A673 (cell line): ENCODE measurements at regions not wholly inside any gene's neighbourhood (a gene's known extent, or its start where the extent isn't known, plus 50 kb on each side); places are given as distances from the start of the nearest gene placed in this dataset.

Experiments used
- BruUV-seq: library from RNA; stranded (reverse); fragments of 400-500 nt; replicated peaks from 2 replicates; lab custom pipeline; 2021; lab: Mats Ljungman, UMichigan
- CTCF ChIA-PET: fragments of 300-600 bp; sonication (Branson Sonifier 250); formaldehyde crosslinking; loops from one replicate; lab custom pipeline; 2022; ENCODE audit warnings: antibody characterized with exemption; lab: Charles Lee
- POLR2A ChIA-PET: fragments of 300-600 bp; sonication (Branson Sonifier 250); formaldehyde crosslinking; loops from one replicate; lab custom pipeline; 2022; ENCODE audit warnings: antibody characterized with exemption; ENCODE audit not compliant: low non-redundant PET; lab: Charles Lee
- DNase-seq: peaks from one replicate; pipeline ENCODE4 v3.0.0-alpha.2; 2015; ENCODE audit warnings: low spot score
- H3K27ac ChIP-seq: fragments of 200-600 bp; sonication (generic); 2 replicates; pipeline ENCODE4 v1.5.1; 2016; ENCODE audit warnings: mixed run types, low read depth, mild to moderate bottlenecking, mixed read lengths, antibody characterized with exemption, low read length; ENCODE audit not compliant: poor library complexity, severe bottlenecking
- H3K27me3 ChIP-seq: fragments of 200-600 bp; sonication (generic); replicated peaks from 2 replicates; pipeline ENCODE4 v1.6.1; 2017; ENCODE audit warnings: mixed run types, low read depth, mild to moderate bottlenecking, mixed read lengths, antibody characterized with exemption, low read length; ENCODE audit not compliant: insufficient read depth, poor library complexity
- H3K36me3 ChIP-seq: fragments of 200-600 bp; sonication (generic); 2 replicates; pipeline ENCODE4 v1.6.1; 2016; ENCODE audit warnings: mixed run types, mild to moderate bottlenecking, mixed read lengths, antibody characterized with exemption, low read length; ENCODE audit not compliant: insufficient read depth, poor library complexity, severe bottlenecking
- H3K4me1 ChIP-seq: fragments of 200-600 bp; sonication (generic); 2 replicates; pipeline ENCODE4 v1.6.1; 2017; ENCODE audit warnings: mixed run types, mild to moderate bottlenecking, mixed read lengths, antibody characterized with exemption, low read length; ENCODE audit not compliant: insufficient read depth, poor library complexity, severe bottlenecking
- H3K4me3 ChIP-seq: fragments of 200-600 bp; sonication (generic); 2 replicates; pipeline ENCODE4 v1.5.1; 2016; ENCODE audit warnings: low read depth, mixed run types, mild to moderate bottlenecking, mixed read lengths, low read length; ENCODE audit not compliant: poor library complexity, severe bottlenecking
- H3K9me3 ChIP-seq: fragments of 200-600 bp; sonication (generic); 2 replicates; pipeline ENCODE4 v1.6.1; 2016; ENCODE audit warnings: mixed run types, low read depth, mild to moderate bottlenecking, mixed read lengths, antibody characterized with exemption, low read length; ENCODE audit not compliant: poor library complexity, severe bottlenecking
- EZH2 ChIP-seq: fragments of 200-600 bp; sonication (generic); IDR thresholded peaks from 2 replicates; pipeline ENCODE4 v1.6.1; 2017; ENCODE audit warnings: borderline replicate concordance, low read depth, mild to moderate bottlenecking, mixed read lengths, antibody characterized with exemption, low read length; ENCODE audit not compliant: poor library complexity, severe bottlenecking
- intact Hi-C: fragments of 100-400 bp; cut with micrococcal nuclease; formaldehyde crosslinking; loops from one replicate; pipeline ENCODE4 v1.10.0; 2022; ENCODE audit not compliant: unreplicated experiment
- TF ChIP-seq, protein P1 (sequence below): fragments of 300-800, 200-600 bp; sonication (generic); conservative IDR thresholded peaks from 2 replicates; pipeline ENCODE4 v1.5.1; 2017; ENCODE audit warnings: low read depth, mild to moderate bottlenecking, antibody characterized with exemption, low read length, moderate library complexity, mixed read lengths

DNA sequence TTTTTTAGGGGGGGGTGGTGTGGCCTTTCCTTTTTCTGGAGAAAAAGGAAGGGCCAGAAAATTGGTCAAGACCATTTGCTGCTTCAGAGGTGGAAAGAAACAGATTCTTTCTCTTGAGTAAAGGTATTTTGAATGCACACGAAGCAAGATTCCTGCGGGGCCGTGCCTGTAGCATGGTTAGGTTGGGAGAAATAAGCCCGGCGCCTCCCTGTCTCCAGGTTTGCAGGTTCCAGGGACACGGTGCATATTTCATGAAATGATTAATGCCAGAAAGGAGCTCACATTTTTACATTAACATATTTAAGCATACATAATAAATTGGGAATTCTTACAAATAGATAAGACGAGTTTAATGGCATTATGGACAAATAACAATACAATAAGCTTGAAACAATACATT is 409.5 kb upstream of the IRX1 start:
- intact Hi-C loops: no loop called here
- Histone ChIP-seq H3K27me3 (no peaks in the 10 kb centered on the region), H3K4me1 (no peaks in the 10 kb centered on the region), H3K4me3 (no peak overlapping the region), H3K36me3 (no peaks in the 10 kb centered on the region), H3K9me3 (peaks cover 45% of the 10 kb centered on the region), H3K27ac (no peak overlapping the region)
- no peak for DNase-seq
- ChIA-PET CTCF (no interaction called here), POLR2A (no interaction called here)
- no TSS peak for BruUV-seq
- TF ChIP-seq EZH2: no peak
- TF ChIP-seq, protein P1, sequence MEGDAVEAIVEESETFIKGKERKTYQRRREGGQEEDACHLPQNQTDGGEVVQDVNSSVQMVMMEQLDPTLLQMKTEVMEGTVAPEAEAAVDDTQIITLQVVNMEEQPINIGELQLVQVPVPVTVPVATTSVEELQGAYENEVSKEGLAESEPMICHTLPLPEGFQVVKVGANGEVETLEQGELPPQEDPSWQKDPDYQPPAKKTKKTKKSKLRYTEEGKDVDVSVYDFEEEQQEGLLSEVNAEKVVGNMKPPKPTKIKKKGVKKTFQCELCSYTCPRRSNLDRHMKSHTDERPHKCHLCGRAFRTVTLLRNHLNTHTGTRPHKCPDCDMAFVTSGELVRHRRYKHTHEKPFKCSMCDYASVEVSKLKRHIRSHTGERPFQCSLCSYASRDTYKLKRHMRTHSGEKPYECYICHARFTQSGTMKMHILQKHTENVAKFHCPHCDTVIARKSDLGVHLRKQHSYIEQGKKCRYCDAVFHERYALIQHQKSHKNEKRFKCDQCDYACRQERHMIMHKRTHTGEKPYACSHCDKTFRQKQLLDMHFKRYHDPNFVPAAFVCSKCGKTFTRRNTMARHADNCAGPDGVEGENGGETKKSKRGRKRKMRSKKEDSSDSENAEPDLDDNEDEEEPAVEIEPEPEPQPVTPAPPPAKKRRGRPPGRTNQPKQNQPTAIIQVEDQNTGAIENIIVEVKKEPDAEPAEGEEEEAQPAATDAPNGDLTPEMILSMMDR: no peak

DNA sequence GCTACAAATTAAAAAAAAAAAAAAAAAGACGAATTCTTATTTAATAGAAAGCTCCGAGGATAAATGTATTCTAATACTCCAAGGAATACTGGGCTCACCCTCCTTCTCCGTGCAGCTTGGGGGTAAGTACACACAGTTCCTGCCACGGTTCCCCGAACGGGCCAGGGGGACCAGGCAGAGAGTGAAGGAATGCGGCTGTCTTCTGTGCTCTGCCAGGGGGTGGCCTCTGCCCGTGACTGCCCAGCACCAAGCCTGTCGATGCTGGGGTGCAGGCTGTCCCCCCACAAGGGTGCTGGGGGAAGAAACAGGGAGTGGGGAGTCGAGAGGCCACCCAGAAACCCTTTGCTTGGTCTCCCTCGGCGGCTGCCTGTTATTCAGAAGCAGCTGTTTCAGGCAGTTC is 410.1 kb upstream of the IRX1 start:
- TF ChIP-seq EZH2: no peak
- TF ChIP-seq, protein P1: no peak
- BruUV-seq: no TSS peak
- no peak for DNase-seq
- no peaks in the 10 kb centered on the region for H3K27me3 ChIP-seq
- ChIA-PET POLR2A (no interaction called here), CTCF (no interaction called here)
- no peak overlapping the region for H3K27ac ChIP-seq
- no peak overlapping the region for H3K4me3 ChIP-seq
- peaks cover 39% of the 10 kb centered on the region for H3K9me3 ChIP-seq
- no peaks in the 10 kb centered on the region for H3K36me3 ChIP-seq
- intact Hi-C loops: no loop called here
- no peaks in the 10 kb centered on the region for H3K4me1 ChIP-seq

DNA sequence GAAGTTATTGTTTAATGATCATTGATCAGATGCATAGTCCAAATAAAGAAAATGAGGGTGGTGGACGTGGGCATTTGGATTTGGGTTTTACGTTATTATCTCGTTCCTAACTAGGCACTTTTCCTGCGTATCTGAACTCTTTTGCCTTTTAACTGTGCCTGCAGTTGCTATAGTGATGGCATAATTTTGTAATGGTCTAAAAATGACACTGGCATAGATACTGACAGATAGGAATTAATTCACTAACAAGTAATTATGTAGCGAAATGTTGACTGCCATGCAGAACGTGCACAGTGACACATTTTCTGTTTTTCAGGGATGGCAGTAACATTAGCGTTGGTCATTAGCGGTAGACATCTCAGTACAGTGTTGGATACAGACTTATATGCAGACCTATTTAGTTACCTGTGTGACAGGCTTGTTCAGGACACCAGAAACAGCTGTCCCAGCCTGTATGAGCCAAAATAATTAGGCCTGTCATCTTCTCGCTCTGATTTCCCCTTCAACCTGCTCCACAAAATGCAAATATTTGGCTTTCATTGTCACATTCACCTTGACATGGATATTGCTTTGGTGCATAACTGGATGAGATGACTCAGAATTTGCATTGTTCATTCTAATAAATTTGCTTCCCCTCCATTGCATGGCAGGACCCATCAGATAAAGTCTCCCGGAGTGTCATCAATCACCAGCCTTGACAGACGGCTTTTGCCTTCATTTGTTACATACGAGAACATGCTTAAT is 413.3 kb upstream of the IRX1 start:
- Histone ChIP-seq H3K36me3 (no peaks in the 10 kb centered on the region), H3K4me1 (no peaks in the 10 kb centered on the region), H3K4me3 (no peak overlapping the region), H3K9me3 (peaks cover 40% of the 10 kb centered on the region), H3K27ac (no peak overlapping the region), H3K27me3 (no peaks in the 10 kb centered on the region)
- TF ChIP-seq, protein P1: no peak
- TF ChIP-seq EZH2: no peak
- CTCF ChIA-PET: no interaction called here
- POLR2A ChIA-PET: no interaction called here
- intact Hi-C loops: no loop called here
- BruUV-seq: no TSS peak
- DNase-seq: no peak
